ENCODE measurements at regions not wholly inside any gene's neighbourhood (a gene's known extent, or its start where the extent isn't known, plus 50 kb on each side); places are given as distances from the start of the nearest gene placed in this dataset.

GRCh38 chr7:45978010-45978681 is 57.1 kb upstream of the IGFBP3 start (continued):
- no peak for TF ChIP-seq IRF1 (CRISPR knock-in tag; IDR thresholded peaks at IDR 0.05)

- peaks cover 23% of the 10 kb centered on the region for H3K4me1 Mint-ChIP-seq
- peaks cover 19% of the 10 kb centered on the region for H3K9me3 Mint-ChIP-seq
- CTCF ChIA-PET, result no interaction called here
- no peaks in the 10 kb centered on the region; the same call in 1 of the 2 replicates for H3K27me3 Mint-ChIP-seq (ENCODE audit: low read depth)
- TF ChIP-seq SOX15 (CRISPR knock-in tag; IDR thresholded peaks at IDR 0.05) (no peak), KAT7 (CRISPR knock-in tag; IDR thresholded peaks at IDR 0.05; ENCODE audit: borderline replicate concordance) (no peak), ZNF281 (CRISPR knock-in tag; IDR thresholded peaks at IDR 0.05) (no peak), ZNF263 (CRISPR knock-in tag; IDR thresholded peaks at IDR 0.05; ENCODE audit: low read depth) (no peak), ERG (CRISPR knock-in tag; IDR thresholded peaks at IDR 0.05) (no peak), CREB1 (CRISPR knock-in tag; IDR thresholded peaks at IDR 0.05) (no peak), FOXP4 (CRISPR knock-in tag; IDR thresholded peaks at IDR 0.05) (no peak), E2F4 (CRISPR knock-in tag; IDR thresholded peaks at IDR 0.05; ENCODE audit: borderline replicate concordance, low read depth) (no peak)
- no peak overlapping the region for H3K4me3 Mint-ChIP-seq
- peaks cover 7% of the 10 kb centered on the region for H3K36me3 Mint-ChIP-seq
- ATAC-seq (no peak), DNase-seq (ENCODE audit: low spot score) (no peak)
- POLR2A ChIA-PET, result no interaction called here
- no peak overlapping the region for H3K27ac Mint-ChIP-seq
Measured at GRCh38 chr7:45977256-45977780, 56.2 kb upstream of the IGFBP3 start.

GRCh38 chr7:45976485-45976856 is 55.4 kb upstream of the IGFBP3 start:
- peaks cover 15% of the 10 kb centered on the region for H3K9me3 Mint-ChIP-seq
- 0 out of 2 replicates have a peak, but pooled peaks cover 2% of the 10 kb centered on the region for H3K36me3 Mint-ChIP-seq
- H3K4me3 Mint-ChIP-seq, result no peak overlapping the region
- no peaks in the 10 kb centered on the region for H3K27me3 Mint-ChIP-seq (ENCODE audit: low read depth)
- CTCF ChIA-PET, result no interaction called here
- DNase-seq (ENCODE audit: low spot score), result no peak
- no peak for ATAC-seq
- H3K27ac Mint-ChIP-seq, result no peak overlapping the region
- POLR2A ChIA-PET, result no interaction called here
- peaks cover 23% of the 10 kb centered on the region for H3K4me1 Mint-ChIP-seq
- TF ChIP-seq USF1 (CRISPR knock-in tag; IDR thresholded peaks at IDR 0.05) (no peak), SOX15 (CRISPR knock-in tag; IDR thresholded peaks at IDR 0.05) (no peak), ZNF121 (CRISPR knock-in tag; IDR thresholded peaks at IDR 0.05) (no peak), OVOL2 (CRISPR knock-in tag; IDR thresholded peaks at IDR 0.05; ENCODE audit: borderline replicate concordance) (no peak), GABPB1 (CRISPR knock-in tag; IDR thresholded peaks at IDR 0.05) (no peak), MLX (CRISPR knock-in tag; IDR thresholded peaks at IDR 0.05) (no peak), FOXK1 (CRISPR knock-in tag; IDR thresholded peaks at IDR 0.05) (no peak), ETV6 (CRISPR knock-in tag; IDR thresholded peaks at IDR 0.05) (no peak), ZSCAN18 (CRISPR knock-in tag; IDR thresholded peaks at IDR 0.05) (no peak), ATF6 (CRISPR knock-in tag; IDR thresholded peaks at IDR 0.05) (no peak), CREB1 (CRISPR knock-in tag; IDR thresholded peaks at IDR 0.05) (no peak), TP53 (CRISPR knock-in tag; IDR thresholded peaks at IDR 0.05) (no peak)
